NT2/D1 (cell line): ENCODE measurements at regions not wholly inside any gene's neighbourhood (a gene's known extent, or its start where the extent isn't known, plus 50 kb on each side); places are given as distances from the start of the nearest gene placed in this dataset.

Experiments
- SUZ12 ChIP-seq: IDR thresholded peaks from 2 replicates; pipeline ENCODE4 v1.6.1; 2011; ENCODE audit not compliant: insufficient read length, insufficient read depth; ENCODE audit errors: extremely low read depth
- YY1 ChIP-seq: IDR thresholded peaks from 2 replicates; pipeline ENCODE4 v1.6.1; 2011; ENCODE audit not compliant: insufficient read length, insufficient read depth
- ZNF274 ChIP-seq: IDR thresholded peaks from 2 replicates; pipeline ENCODE4 v1.6.1; 2011; ENCODE audit warnings: mild to moderate bottlenecking, low read depth, low read length

DNA sequence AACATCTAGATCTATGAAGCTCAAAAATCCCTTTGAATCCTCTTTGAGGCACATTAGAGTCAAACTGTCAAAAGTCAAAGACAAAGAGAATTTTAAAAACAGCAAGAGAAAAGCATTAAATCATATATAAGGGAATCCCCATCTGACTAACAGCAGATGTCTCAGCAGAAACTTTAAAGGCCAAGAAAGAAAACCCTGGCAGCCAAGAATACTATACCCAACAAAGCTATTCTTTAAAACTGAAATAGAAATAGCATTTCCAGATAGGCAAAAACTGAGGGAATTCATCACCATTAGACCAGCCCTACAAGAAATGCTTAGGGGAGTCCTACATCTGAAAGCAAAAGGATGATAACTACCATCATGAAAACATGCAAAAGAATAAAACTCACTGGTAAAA is 211.2 kb upstream of the PDZRN3 start:
- TF ChIP-seq YY1 (no peak), ZNF274 (no peak), SUZ12 (no peak)
